Suppressor macrophage treated with lipopolysaccharide for 4 hours (primary cell): ENCODE measurements at regions not wholly inside any gene's neighbourhood (a gene's known extent, or its start where the extent isn't known, plus 50 kb on each side); places are given as distances from the start of the nearest gene placed in this dataset.
"Not testable (repeated sequence)": the region's sequence is repeated elsewhere in the genome, so short reads cannot be mapped to it uniquely, and the experiment has no call there.

Source experiments
- DNase-seq: peaks from one replicate; pipeline ENCODE4 v3.0.0-alpha.2; 2020

- DNase-seq: not testable (repeated sequence)
Measured at GRCh38 chr15:21357056-21357455, 83.2 kb downstream of the POTEB3 start.

GRCh38 chr15:21355944-21356343, 84.4 kb downstream of the POTEB3 start:
- not testable (repeated sequence) for DNase-seq

- not testable (repeated sequence) for DNase-seq
Measured at GRCh38 chr15:21354597-21354996, 85.7 kb downstream of the POTEB3 start.

- DNase-seq: not testable (repeated sequence)
Measured at GRCh38 chr15:21352670-21353318, 87.5 kb downstream of the POTEB3 start.

GRCh38 chr15:21344960-21345359, 95.3 kb downstream of the POTEB3 start:
- DNase-seq: not testable (repeated sequence)

- DNase-seq: not testable (repeated sequence)
Measured at GRCh38 chr15:21344500-21344899, 95.8 kb downstream of the POTEB3 start.

GRCh38 chr15:21337028-21337427, 103.3 kb downstream of the POTEB3 start:
- not testable (repeated sequence) for DNase-seq

GRCh38 chr15:21324720-21325460, 115.4 kb downstream of the POTEB3 start:
- not testable (repeated sequence) for DNase-seq

- not testable (repeated sequence) for DNase-seq
Measured at GRCh38 chr15:21284353-21284752, 155.9 kb downstream of the POTEB3 start.

- DNase-seq: not testable (repeated sequence)
Measured at GRCh38 chr15:21283210-21283609, 157.1 kb downstream of the POTEB3 start.

GRCh38 chr15:21280272-21280671, 160.0 kb downstream of the POTEB3 start:
- not testable (repeated sequence) for DNase-seq

GRCh38 chr15:21272176-21272982, 167.9 kb downstream of the POTEB3 start:
- DNase-seq: peak; percentile 50

GRCh38 chr15:21271566-21271965, 168.7 kb downstream of the POTEB3 start:
- DNase-seq: peak; percentile 16

GRCh38 chr15:21270474-21270873, 169.8 kb downstream of the POTEB3 start:
- DNase-seq: peak; percentile 0

GRCh38 chr15:21269673-21270072, 170.6 kb downstream of the POTEB3 start:
- DNase-seq: peak; percentile 0

GRCh38 chr15:21269121-21269520, 171.2 kb downstream of the POTEB3 start:
- no peak for DNase-seq

- peak; percentile 6 for DNase-seq
Measured at GRCh38 chr15:21268436-21268940, 171.8 kb downstream of the POTEB3 start.

- DNase-seq: peak; percentile 22
Measured at GRCh38 chr15:21267671-21268395, 172.5 kb downstream of the POTEB3 start.

GRCh38 chr15:21267226-21267625, 173.1 kb downstream of the POTEB3 start:
- peak; percentile 64 for DNase-seq

- DNase-seq: peak; percentile 56
Measured at GRCh38 chr15:21265628-21266027, 174.7 kb downstream of the POTEB3 start.

GRCh38 chr15:21262851-21263425, 177.4 kb downstream of the POTEB3 start:
- peak; percentile 0 for DNase-seq
